ENCODE measurements at regions not wholly inside any gene's neighbourhood (a gene's known extent, or its start where the extent isn't known, plus 50 kb on each side); places are given as distances from the start of the nearest gene placed in this dataset.

DNA sequence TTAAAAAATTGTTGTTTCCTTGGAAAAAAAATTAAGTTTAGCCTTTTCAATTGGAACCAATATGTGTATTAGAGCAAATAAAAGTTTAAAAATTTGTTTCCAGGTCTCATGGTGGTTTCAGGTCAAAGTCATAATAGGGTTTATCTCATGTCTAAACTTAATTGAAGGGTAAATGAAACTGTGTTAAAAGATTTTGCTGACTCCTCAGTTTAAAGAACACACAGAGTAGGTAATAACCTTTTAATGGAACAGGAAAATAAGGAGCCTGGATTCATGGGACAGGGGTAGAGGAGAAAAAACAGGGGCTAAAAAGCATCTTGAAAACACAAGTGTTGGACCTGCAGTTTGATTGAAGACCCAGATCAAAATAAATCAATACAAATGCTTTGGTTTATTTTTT lies 190.6 kb downstream of the MFSD1 start:
- TF ChIP-seq, protein P1, sequence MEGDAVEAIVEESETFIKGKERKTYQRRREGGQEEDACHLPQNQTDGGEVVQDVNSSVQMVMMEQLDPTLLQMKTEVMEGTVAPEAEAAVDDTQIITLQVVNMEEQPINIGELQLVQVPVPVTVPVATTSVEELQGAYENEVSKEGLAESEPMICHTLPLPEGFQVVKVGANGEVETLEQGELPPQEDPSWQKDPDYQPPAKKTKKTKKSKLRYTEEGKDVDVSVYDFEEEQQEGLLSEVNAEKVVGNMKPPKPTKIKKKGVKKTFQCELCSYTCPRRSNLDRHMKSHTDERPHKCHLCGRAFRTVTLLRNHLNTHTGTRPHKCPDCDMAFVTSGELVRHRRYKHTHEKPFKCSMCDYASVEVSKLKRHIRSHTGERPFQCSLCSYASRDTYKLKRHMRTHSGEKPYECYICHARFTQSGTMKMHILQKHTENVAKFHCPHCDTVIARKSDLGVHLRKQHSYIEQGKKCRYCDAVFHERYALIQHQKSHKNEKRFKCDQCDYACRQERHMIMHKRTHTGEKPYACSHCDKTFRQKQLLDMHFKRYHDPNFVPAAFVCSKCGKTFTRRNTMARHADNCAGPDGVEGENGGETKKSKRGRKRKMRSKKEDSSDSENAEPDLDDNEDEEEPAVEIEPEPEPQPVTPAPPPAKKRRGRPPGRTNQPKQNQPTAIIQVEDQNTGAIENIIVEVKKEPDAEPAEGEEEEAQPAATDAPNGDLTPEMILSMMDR (IDR thresholded peaks at IDR 0.05; ENCODE audit: poor library complexity, severe bottlenecking) = no peak
- TF ChIP-seq MXI1 (conservative IDR thresholded peaks at IDR 0.05; ENCODE audit: poor library complexity, severe bottlenecking) (no peak), EZH2 (IDR thresholded peaks at IDR 0.05; ENCODE audit: borderline replicate concordance, insufficient read depth, low read length, poor library complexity, severe bottlenecking) (no peak), EP300 (conservative IDR thresholded peaks at IDR 0.05; ENCODE audit: poor library complexity, severe bottlenecking) (no peak), POLR2AphosphoS5 (IDR thresholded peaks at IDR 0.05) (no peak)
- TF ChIP-seq, protein P2, sequence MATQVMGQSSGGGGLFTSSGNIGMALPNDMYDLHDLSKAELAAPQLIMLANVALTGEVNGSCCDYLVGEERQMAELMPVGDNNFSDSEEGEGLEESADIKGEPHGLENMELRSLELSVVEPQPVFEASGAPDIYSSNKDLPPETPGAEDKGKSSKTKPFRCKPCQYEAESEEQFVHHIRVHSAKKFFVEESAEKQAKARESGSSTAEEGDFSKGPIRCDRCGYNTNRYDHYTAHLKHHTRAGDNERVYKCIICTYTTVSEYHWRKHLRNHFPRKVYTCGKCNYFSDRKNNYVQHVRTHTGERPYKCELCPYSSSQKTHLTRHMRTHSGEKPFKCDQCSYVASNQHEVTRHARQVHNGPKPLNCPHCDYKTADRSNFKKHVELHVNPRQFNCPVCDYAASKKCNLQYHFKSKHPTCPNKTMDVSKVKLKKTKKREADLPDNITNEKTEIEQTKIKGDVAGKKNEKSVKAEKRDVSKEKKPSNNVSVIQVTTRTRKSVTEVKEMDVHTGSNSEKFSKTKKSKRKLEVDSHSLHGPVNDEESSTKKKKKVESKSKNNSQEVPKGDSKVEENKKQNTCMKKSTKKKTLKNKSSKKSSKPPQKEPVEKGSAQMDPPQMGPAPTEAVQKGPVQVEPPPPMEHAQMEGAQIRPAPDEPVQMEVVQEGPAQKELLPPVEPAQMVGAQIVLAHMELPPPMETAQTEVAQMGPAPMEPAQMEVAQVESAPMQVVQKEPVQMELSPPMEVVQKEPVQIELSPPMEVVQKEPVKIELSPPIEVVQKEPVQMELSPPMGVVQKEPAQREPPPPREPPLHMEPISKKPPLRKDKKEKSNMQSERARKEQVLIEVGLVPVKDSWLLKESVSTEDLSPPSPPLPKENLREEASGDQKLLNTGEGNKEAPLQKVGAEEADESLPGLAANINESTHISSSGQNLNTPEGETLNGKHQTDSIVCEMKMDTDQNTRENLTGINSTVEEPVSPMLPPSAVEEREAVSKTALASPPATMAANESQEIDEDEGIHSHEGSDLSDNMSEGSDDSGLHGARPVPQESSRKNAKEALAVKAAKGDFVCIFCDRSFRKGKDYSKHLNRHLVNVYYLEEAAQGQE (IDR thresholded peaks at IDR 0.05; ENCODE audit: borderline replicate concordance) = no peak

Measured in neural cell (in vitro differentiated cells).